H9 (cell line): ENCODE measurements at regions not wholly inside any gene's neighbourhood (a gene's known extent, or its start where the extent isn't known, plus 50 kb on each side); places are given as distances from the start of the nearest gene placed in this dataset.
A peak's percentile ranks its signal among the peaks of the same experiment; 100 is the strongest.

ENCODE experiments used
- DNase-seq: peaks from one replicate; pipeline ENCODE4 v3.0.0-alpha.2; 2017
- H2AFZ ChIP-seq: one replicate; pipeline ENCODE4 v1.6.1; 2013; ENCODE audit warnings: mild to moderate bottlenecking, low read length, control low read depth, moderate library complexity
- H2AK5ac ChIP-seq: 2 replicates; pipeline ENCODE4 v1.6.1; 2013; ENCODE audit warnings: low read length, control low read depth, mixed read lengths; ENCODE audit not compliant: insufficient read length
- H2BK120ac ChIP-seq: one replicate; pipeline ENCODE4 v1.6.1; 2013; ENCODE audit warnings: low read depth, mild to moderate bottlenecking, low read length, control low read depth, inconsistent platforms; ENCODE audit not compliant: poor library complexity, severe bottlenecking
- H2BK12ac ChIP-seq: 2 replicates; pipeline ENCODE4 v1.6.1; 2013; ENCODE audit warnings: low read length, control low read depth, mixed read lengths, low read depth; ENCODE audit not compliant: insufficient read length
- H2BK15ac ChIP-seq: 2 replicates; pipeline ENCODE4 v1.6.1; 2013; ENCODE audit warnings: low read depth, low read length, control low read depth
- H2BK20ac ChIP-seq: one replicate; pipeline ENCODE4 v1.6.1; 2013; ENCODE audit warnings: low read depth, mild to moderate bottlenecking, low read length, control low read depth, inconsistent platforms; ENCODE audit not compliant: poor library complexity, severe bottlenecking
- H2BK5ac ChIP-seq: 2 replicates; pipeline ENCODE4 v1.6.1; 2013; ENCODE audit warnings: low read length, control low read depth, mixed read lengths; ENCODE audit not compliant: insufficient read length
- H3K14ac ChIP-seq: 2 replicates; pipeline ENCODE4 v1.6.1; 2013; ENCODE audit warnings: low read length, control low read depth; ENCODE audit not compliant: insufficient read depth
- H3K18ac ChIP-seq: 2 replicates; pipeline ENCODE4 v1.6.1; 2013; ENCODE audit warnings: low read depth, mild to moderate bottlenecking, mixed read lengths, low read length, control low read depth; ENCODE audit not compliant: insufficient read length
- H3K23ac ChIP-seq: 2 replicates; pipeline ENCODE4 v1.6.1; 2013; ENCODE audit warnings: low read length, control low read depth, mixed read lengths, low read depth; ENCODE audit not compliant: insufficient read length
- H3K23me2 ChIP-seq: 2 replicates; pipeline ENCODE4 v1.6.1; 2013; ENCODE audit warnings: low read depth, mild to moderate bottlenecking, mixed read lengths, low read length, control low read depth; ENCODE audit not compliant: insufficient read length, poor library complexity, severe bottlenecking
- H3K27ac ChIP-seq: 2 replicates; pipeline ENCODE4 v1.5.1; 2013; ENCODE audit warnings: low read length, control low read depth, mixed read lengths, low read depth; ENCODE audit not compliant: insufficient read length
- H3K27me3 ChIP-seq: 2 replicates; pipeline ENCODE4 v1.6.1; 2013; ENCODE audit warnings: low read length, control low read depth, inconsistent platforms; ENCODE audit not compliant: insufficient read depth
- H3K4ac ChIP-seq: 2 replicates; pipeline ENCODE4 v1.6.1; 2013; ENCODE audit warnings: low read depth, mild to moderate bottlenecking, control low read depth, inconsistent platforms, low read length, moderate library complexity
- H3K4me1 ChIP-seq: 2 replicates; pipeline ENCODE4 v1.6.1; 2013; ENCODE audit warnings: low read length, control low read depth, inconsistent platforms; ENCODE audit not compliant: insufficient read depth
- H3K4me2 ChIP-seq: 2 replicates; pipeline ENCODE4 v1.6.1; 2013; ENCODE audit warnings: low read length, control low read depth, mixed read lengths; ENCODE audit not compliant: insufficient read length, insufficient read depth
- H3K56ac ChIP-seq: 2 replicates; pipeline ENCODE4 v1.6.1; 2013; ENCODE audit warnings: low read depth, mild to moderate bottlenecking, mixed read lengths, low read length, control low read depth; ENCODE audit not compliant: insufficient read length
- H3K79me1 ChIP-seq: 2 replicates; pipeline ENCODE4 v1.6.1; 2013; ENCODE audit warnings: low read depth, mild to moderate bottlenecking, moderate library complexity, low read length, control low read depth, inconsistent platforms; ENCODE audit not compliant: insufficient read depth, poor library complexity, severe bottlenecking
- H3K79me2 ChIP-seq: 2 replicates; pipeline ENCODE4 v1.6.1; 2013; ENCODE audit warnings: low read length, control low read depth, inconsistent platforms; ENCODE audit not compliant: insufficient read depth
- H3K9ac ChIP-seq: 2 replicates; pipeline ENCODE4 v1.6.1; 2013; ENCODE audit warnings: low read length, control low read depth, mixed read lengths; ENCODE audit not compliant: insufficient read length; ENCODE audit errors: extremely low read depth
- H3K9me3 ChIP-seq: one replicate; pipeline ENCODE4 v1.6.1; 2013; ENCODE audit warnings: low read depth, low read length, inconsistent platforms; ENCODE audit not compliant: control insufficient read depth
- H3T11ph ChIP-seq: one replicate; pipeline ENCODE4 v1.6.1; 2013; ENCODE audit warnings: mild to moderate bottlenecking, low read length, control low read depth, inconsistent platforms
- H4K20me1 ChIP-seq: one replicate; pipeline ENCODE4 v1.6.1; 2013; ENCODE audit not compliant: control insufficient read depth, insufficient read length, insufficient read depth
- H4K5ac ChIP-seq: 2 replicates; pipeline ENCODE4 v1.6.1; 2013; ENCODE audit warnings: low read depth, mild to moderate bottlenecking, mixed read lengths, low read length, control low read depth; ENCODE audit not compliant: insufficient read length
- H4K8ac ChIP-seq: replicated peaks from 2 replicates; pipeline ENCODE4 v1.6.1; 2013; ENCODE audit warnings: low read length, control low read depth, mixed read lengths, low read depth; ENCODE audit not compliant: insufficient read length
- H4K91ac ChIP-seq: 2 replicates; pipeline ENCODE4 v1.6.1; 2013; ENCODE audit warnings: low read depth, mild to moderate bottlenecking, moderate library complexity, mixed read lengths, low read length, control low read depth; ENCODE audit not compliant: insufficient read length
- H3K27ac Mint-ChIP-seq, 3 experiments: 2 replicates in 2 of 3; 3 replicates in 1 of 3; pipeline ENCODE4 v1.8.0; 2020 to 2021; ENCODE audit warnings: mixed read lengths in 3 of 3, mild to moderate bottlenecking in 1 of 3, moderate library complexity in 1 of 3
- H3K27me3 Mint-ChIP-seq: 2 replicates; pipeline ENCODE4 v1.8.0; 2021; ENCODE audit warnings: low read depth, mild to moderate bottlenecking, moderate library complexity, mixed read lengths
- H3K36me3 Mint-ChIP-seq, 3 experiments: 2 replicates in 2 of 3; 3 replicates in 1 of 3; pipeline ENCODE4 v1.8.0; 2020 to 2021; ENCODE audit warnings: low read depth in 3 of 3, mixed read lengths in 3 of 3; ENCODE audit not compliant: insufficient read depth in 1 of 3
- H3K4me1 Mint-ChIP-seq, 2 experiments: 2 replicates each; pipeline ENCODE4 v1.8.0; 2020; ENCODE audit warnings: mixed read lengths in 2 of 2
- H3K4me3 Mint-ChIP-seq, 2 experiments: 2 replicates in 1 of 2; 3 replicates in 1 of 2; pipeline ENCODE4 v1.8.0; 2020 to 2021; ENCODE audit warnings: mild to moderate bottlenecking in 2 of 2, mixed read lengths in 2 of 2, moderate library complexity in 1 of 2
- H3K9me3 Mint-ChIP-seq, 2 experiments: 2 replicates in 1 of 2; 3 replicates in 1 of 2; pipeline ENCODE4 v1.8.0; 2020; ENCODE audit warnings: mild to moderate bottlenecking in 2 of 2, mixed read lengths in 2 of 2, moderate library complexity in 1 of 2
- WGBS: extraction: QIAGEN DNeasy Blood & Tissue Kit; methylation state at CpG from one replicate; pipeline ENCODE4 v1.1.7; 2013; ENCODE audit warnings: missing lambda C conversion rate, low lambda C conversion rate, mixed read lengths; ENCODE audit not compliant: insufficient read length; ENCODE audit errors: extremely low coverage; 5-methylcytosine and 5-hydroxymethylcytosine counted together
- TF ChIP-seq, protein P1 (sequence below): fragments of 200-600 bp; sonication (generic); conservative IDR thresholded peaks from 3 replicates; pipeline ENCODE4 v1.8.0; 2021; ENCODE audit warnings: antibody characterized with exemption, mild to moderate bottlenecking

DNA sequence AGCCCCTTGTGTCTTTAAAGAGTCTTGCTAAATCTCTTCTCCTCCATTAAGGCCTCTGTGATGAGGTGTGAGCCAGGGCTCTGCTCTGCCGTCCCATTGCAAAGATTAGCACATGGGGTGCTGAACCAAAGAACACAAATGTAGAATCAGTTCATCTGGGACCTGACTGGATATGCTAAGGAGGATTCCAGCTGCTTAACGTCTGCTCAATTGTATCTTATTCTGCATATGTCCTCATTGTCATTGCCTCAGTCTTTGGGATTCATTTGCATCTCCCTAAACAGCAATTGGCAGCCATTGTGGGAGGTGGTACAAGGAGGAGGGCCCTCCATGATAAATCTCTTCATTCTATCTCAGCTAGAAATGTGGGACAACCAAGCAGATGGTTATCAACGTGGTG lies 106.3 kb upstream of the ADAMTS18 start:
- Mint-ChIP-seq H3K36me3 (no peaks in the 10 kb centered on the region; a peak in 1 of 7 replicates), H3K27me3 (peaks cover 5% of the 10 kb centered on the region; the same call in 1 of the 2 replicates), H3K27ac (peak overlapping the region; percentile 46 to 53 (median 53); a peak in 5 of 7 replicates), H3K9me3 (no peaks in the 10 kb centered on the region), H3K4me1 (peaks cover 17 to 19% of the 10 kb centered on the region in 2 experiments), H3K4me3 (no peak overlapping the region)
- H3K27ac ChIP-seq: no peak overlapping the region
- H3K23me2 ChIP-seq: no peaks in the 10 kb centered on the region
- no peaks in the 10 kb centered on the region for H3K79me1 ChIP-seq
- no peak overlapping the region for H3T11ph ChIP-seq
- no peak overlapping the region for H2BK12ac ChIP-seq
- H4K20me1 ChIP-seq: no peaks in the 10 kb centered on the region
- H2BK20ac ChIP-seq: no peak overlapping the region
- H3K4me2 ChIP-seq: no peak overlapping the region
- H3K9me3 ChIP-seq: no peaks in the 10 kb centered on the region
- H2BK120ac ChIP-seq: no peak overlapping the region
- WGBS: no CpG with 5 or more reads among the region's 3 CpGs
- TF ChIP-seq, protein P1, sequence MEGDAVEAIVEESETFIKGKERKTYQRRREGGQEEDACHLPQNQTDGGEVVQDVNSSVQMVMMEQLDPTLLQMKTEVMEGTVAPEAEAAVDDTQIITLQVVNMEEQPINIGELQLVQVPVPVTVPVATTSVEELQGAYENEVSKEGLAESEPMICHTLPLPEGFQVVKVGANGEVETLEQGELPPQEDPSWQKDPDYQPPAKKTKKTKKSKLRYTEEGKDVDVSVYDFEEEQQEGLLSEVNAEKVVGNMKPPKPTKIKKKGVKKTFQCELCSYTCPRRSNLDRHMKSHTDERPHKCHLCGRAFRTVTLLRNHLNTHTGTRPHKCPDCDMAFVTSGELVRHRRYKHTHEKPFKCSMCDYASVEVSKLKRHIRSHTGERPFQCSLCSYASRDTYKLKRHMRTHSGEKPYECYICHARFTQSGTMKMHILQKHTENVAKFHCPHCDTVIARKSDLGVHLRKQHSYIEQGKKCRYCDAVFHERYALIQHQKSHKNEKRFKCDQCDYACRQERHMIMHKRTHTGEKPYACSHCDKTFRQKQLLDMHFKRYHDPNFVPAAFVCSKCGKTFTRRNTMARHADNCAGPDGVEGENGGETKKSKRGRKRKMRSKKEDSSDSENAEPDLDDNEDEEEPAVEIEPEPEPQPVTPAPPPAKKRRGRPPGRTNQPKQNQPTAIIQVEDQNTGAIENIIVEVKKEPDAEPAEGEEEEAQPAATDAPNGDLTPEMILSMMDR: no peak
- H3K23ac ChIP-seq: no peak overlapping the region
- no peaks in the 10 kb centered on the region for H3K27me3 ChIP-seq
- no peak overlapping the region for H2BK15ac ChIP-seq
- H3K79me2 ChIP-seq: no peaks in the 10 kb centered on the region
- peak; percentile 32 for DNase-seq
- H2AK5ac ChIP-seq: no peak overlapping the region
- no peak overlapping the region for H2BK5ac ChIP-seq
- H3K56ac ChIP-seq: no peak overlapping the region
- H3K14ac ChIP-seq: no peak overlapping the region
- no peak overlapping the region for H4K5ac ChIP-seq
- H3K4me1 ChIP-seq: peaks cover 5% of the 10 kb centered on the region; the same call in 1 of the 2 replicates
- no peak overlapping the region for H4K8ac ChIP-seq
- no peak overlapping the region for H3K9ac ChIP-seq
- no peak overlapping the region for H4K91ac ChIP-seq
- H3K4ac ChIP-seq: no peak overlapping the region
- no peak overlapping the region for H2AFZ ChIP-seq
- H3K18ac ChIP-seq: peak overlapping the region; percentile 32
